Adrenal gland (tissue), 5 donors: ENCODE measurements at regions not wholly inside any gene's neighbourhood (a gene's known extent, or its start where the extent isn't known, plus 50 kb on each side); places are given as distances from the start of the nearest gene placed in this dataset.

Source experiments
- POLR2A ChIP-seq, 2 donors: fragments of 450-650 bp; IDR thresholded peaks; one replicate each; pipeline ENCODE4 v1.6.1; 2017; ENCODE audit warnings: antibody characterized with exemption in 2 of 2, mild to moderate bottlenecking in 2 of 2, moderate library complexity in 1 of 2
- TF ChIP-seq, protein P1 (sequence below), 6 experiments: fragments of 450-650 bp in 4 of 6; fragments of 200-600 bp in 2 of 6; sonication (generic) in 1 of 6; IDR thresholded peaks; 1 replicate in 5 of 6; 2 replicates in 1 of 6; pipeline versions ENCODE4 v1.5.1 to v1.8.0; 2016 to 2021; ENCODE audit warnings: antibody characterized with exemption in 6 of 6, mild to moderate bottlenecking in 2 of 6, moderate library complexity in 1 of 6
- donor health status: DM: no; HTN: no; CAD: no.

DNA sequence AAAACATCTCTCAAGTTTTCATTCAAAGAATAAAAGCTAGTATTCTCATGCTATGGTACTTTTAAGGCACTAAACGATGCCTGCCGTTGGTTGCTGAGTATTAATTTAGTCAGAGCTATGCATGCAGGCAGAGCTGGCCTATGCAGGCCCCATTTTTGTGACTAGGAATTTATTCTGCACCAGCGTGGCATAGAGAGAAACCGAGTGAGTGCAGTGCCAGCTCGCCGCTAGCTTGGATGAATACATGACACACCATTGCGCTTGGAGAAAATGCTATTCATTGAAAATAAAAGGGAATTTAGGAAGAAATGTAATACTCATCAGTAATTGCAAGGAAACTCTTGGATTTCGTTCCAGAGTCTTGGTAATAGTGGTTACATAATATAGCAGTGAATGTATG lies 231.6 kb upstream of the RBFOX1 start:
- TF ChIP-seq, protein P1, sequence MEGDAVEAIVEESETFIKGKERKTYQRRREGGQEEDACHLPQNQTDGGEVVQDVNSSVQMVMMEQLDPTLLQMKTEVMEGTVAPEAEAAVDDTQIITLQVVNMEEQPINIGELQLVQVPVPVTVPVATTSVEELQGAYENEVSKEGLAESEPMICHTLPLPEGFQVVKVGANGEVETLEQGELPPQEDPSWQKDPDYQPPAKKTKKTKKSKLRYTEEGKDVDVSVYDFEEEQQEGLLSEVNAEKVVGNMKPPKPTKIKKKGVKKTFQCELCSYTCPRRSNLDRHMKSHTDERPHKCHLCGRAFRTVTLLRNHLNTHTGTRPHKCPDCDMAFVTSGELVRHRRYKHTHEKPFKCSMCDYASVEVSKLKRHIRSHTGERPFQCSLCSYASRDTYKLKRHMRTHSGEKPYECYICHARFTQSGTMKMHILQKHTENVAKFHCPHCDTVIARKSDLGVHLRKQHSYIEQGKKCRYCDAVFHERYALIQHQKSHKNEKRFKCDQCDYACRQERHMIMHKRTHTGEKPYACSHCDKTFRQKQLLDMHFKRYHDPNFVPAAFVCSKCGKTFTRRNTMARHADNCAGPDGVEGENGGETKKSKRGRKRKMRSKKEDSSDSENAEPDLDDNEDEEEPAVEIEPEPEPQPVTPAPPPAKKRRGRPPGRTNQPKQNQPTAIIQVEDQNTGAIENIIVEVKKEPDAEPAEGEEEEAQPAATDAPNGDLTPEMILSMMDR (IDR thresholded peaks at IDR 0.05): no peak
- no peak for TF ChIP-seq POLR2A (IDR thresholded peaks at IDR 0.05)
